GM19467 (cell line): ENCODE measurements at regions not wholly inside any gene's neighbourhood (a gene's known extent, or its start where the extent isn't known, plus 50 kb on each side); places are given as distances from the start of the nearest gene placed in this dataset.

Source experiments
- ATAC-seq: cut with Tn5 transposase; IDR thresholded peaks from one replicate; pipeline ENCODE4 v1.9.1; 2021; ENCODE audit warnings: mild to moderate bottlenecking, moderate library complexity; ENCODE audit not compliant: unreplicated experiment

DNA sequence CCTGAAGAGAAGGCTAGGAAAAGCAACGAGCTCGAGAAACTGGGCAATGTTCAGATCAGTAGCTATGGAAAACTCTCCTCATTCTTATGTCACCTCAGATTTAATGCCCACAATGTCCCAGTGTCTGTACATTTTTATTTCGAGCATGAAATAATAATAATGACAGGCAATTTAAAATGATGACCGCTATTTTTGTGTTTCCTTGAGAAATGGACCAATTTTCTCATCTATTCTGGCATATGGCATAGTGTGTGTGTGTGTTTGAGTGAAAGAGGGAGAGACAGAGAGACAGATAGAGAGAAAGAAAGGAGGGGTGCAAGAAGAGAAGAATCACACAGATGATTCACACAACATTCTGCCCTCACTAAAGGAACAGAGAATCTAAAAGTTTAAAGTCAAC is 119.1 kb upstream of the C1orf21 start:
- ATAC-seq = no peak

DNA sequence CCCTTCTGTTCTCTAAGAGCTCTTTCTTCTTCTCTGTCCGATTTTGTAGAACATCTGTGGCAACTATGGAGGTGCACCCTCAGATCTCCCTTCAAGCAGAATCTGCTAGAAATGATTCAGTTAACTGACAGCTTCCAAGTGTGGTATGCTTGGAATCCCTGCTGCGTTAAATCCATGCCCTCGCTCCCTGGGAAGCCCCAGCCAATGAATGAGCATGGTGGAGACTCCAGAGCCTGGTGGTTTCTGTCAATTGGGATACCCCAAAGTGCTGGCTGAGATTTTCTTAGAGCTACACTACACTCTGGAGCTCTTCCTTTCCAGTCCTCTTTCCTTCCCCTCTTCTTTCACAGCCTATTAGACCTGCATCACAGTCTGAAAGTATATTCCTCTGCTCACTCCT is 116.3 kb upstream of the C1orf21 start:
- ATAC-seq = no peak

- ATAC-seq = no peak
These were observed 114.5 kb upstream of the C1orf21 start for GRCh38 chr1:184272175-184272866.

GRCh38 chr1:184276416-184276815 is 110.4 kb upstream of the C1orf21 start:
- ATAC-seq = no peak

- ATAC-seq = no peak
These were observed 106.8 kb upstream of the C1orf21 start for GRCh38 chr1:184279911-184280458.

DNA sequence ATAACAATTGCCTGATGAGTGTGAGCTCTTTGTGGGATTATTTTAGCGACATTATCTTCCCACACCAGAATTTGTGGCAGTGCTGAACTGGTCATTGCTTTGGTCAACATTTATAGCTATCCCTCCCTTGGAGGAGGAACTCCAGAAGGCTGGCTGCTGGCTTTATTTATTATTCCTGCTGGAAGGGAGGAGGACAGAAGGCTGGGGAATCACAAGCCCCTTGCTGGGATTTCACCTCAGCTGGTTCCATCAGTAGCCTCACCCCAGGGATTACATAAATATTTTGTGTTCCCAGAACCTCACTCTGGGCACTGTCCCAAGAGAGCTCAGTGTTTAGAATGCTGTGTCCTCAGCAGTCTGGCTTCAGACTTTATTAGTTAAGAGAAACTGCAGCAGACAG is 102.8 kb upstream of the C1orf21 start:
- no peak for ATAC-seq

DNA sequence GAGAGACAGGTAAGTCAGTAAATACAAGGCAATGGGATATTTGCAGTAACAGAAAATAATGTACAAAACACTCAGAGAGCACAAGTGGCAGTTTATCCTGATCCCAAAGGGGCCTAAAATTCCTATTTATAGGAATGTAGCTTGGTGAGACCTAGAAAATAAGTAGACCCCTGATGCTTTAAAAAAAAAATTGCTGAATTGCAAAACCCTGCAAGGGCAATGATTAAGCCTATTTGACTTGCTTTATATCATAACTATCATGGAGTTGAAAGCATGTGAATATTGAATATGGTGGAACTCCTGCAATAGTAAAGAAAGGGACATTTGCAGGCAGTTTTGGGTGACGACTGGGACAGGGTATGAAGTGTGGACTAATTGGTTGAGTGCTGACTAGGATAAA is 101.9 kb upstream of the C1orf21 start:
- ATAC-seq = no peak

- ATAC-seq = no peak
These were observed 101.3 kb upstream of the C1orf21 start for GRCh38 chr1:184285401-184286087.

DNA sequence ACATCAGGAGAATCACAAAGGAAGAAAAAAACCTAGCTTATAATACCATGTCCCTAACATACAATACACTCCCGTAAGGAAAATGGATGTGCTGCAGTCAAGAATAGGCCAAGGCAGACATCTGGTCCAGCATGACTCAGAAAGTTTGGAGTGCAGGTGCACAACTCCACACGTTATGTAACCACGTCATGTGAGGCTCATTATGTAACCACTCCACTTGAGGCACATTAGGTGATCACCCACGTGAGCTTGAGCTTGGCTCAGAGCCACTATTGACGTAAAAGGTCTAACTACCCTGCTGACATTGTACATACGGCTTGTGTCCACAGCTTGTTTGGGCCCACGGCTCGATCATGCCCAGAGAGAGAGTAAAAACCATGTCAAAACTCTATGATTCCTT is 99.8 kb upstream of the C1orf21 start:
- ATAC-seq = no peak

- no peak for ATAC-seq
These were observed 96.8 kb upstream of the C1orf21 start for GRCh38 chr1:184289825-184290550.

DNA sequence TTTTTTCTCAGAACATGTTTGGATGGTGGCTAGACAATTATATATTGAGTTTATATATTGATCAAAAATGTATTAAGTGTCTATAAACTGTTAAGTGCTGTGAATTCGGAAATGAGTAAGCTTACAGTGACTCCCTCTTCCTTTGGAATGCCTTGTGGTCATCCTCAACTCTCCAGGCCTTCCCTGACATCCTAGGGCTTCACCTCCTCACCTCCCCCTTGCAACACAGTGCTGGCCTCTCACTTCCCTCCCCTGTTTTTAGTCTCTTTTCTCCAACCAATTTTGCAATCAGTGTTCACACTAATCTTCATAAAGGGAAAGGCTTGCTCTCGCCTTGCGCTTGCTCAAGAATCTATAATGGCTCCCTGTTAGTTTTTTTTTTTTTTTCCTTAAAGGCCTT is 95.1 kb upstream of the C1orf21 start:
- ATAC-seq = no peak

DNA sequence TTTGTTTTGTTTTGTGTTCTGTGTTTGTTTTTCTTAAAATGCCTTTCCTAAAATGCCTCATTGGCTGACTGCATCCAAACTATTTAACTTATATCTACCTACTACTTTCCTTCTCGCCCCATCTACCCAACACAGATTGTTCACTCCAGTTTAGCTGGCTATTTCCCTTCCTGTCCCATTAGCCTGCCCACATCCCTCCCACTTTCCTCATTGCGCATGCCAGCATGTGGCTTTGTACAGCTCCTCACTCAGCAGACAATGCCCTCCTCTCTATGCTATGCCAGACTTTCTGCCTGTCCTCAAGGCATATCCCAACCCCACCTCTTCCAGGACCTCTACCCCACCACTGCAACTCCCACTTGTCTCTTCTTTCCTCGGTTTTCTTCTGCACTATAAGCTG is 94.7 kb upstream of the C1orf21 start:
- no peak for ATAC-seq

DNA sequence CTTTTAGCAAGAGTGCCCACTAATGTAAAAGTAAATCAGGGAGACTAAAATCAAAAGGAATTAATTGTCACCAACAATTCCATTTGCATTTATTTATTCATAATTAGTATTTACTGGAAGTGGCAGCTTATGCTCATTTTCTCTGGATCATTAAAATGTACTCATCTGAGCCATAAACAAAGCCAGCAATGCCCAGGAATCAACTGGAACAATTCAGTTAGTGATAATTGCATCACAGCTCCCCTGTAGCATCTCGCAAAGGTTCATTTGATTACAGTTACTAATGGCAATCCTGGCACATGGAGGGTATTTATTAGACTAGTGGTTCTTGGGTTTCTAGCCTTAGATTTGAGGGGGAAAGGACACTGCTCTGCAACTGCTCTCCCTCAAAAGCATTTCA is 92.7 kb upstream of the C1orf21 start:
- ATAC-seq = no peak

DNA sequence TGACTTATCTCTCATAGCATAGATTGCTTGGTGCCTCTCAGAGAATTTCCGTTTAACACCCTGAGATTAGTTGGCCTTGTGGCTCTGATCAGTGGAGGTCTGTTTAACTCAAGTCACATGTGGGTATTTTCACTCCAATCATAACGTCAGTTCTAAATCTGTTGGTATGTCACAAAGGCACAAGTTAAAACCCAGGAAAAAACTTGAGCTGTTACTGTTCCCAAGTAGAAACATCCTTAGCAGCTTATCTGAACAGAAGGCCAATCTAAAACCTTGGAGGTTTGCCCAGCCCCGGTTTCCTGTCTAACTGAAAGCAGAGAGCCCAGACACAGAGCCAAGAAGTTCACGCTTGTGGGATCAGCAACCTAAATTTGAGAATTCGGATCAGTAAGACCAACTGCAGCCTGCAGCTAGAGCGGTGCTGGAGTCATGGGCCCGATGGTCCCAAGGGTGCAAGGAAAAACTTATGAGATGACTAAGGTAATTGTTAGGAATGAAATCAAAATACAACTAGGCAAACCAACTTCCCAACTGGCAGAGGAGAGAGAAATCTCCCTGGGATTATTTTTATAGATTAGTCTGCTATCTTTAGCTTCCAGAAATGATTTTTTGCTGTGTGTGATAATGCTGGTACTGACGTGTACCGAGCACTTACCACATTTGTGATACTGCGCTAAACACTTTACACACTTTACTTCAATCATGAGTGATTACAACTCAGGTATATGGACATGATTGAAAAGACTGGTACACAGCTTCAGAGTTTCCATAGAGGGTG is 90.2 kb upstream of the C1orf21 start:
- ATAC-seq = no peak

DNA sequence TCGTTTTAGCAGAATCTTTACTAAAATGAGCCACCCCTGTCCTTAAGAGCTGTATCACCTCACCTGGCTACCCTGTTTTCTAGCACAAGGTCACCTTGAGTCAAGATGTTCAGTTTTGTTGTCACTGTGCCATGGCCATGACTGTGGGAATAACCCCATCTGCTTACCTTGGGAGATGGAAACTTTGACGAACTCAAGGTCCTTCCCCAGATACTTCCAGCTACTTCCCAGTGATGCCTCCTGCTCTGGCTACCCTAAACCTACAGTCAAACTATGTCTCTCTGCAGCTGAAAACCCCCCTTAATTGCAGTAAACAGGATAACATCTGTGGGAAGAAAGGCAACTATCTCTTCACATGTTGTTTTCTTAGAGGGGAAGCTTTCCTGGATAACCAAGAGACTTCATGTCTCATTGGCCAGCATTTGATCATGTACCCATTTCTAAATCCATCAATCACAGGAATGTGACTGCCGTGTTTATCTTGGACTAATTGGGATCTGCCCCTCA is 89.5 kb upstream of the C1orf21 start:
- ATAC-seq = no peak

GRCh38 chr1:184298440-184299405 is 88.1 kb upstream of the C1orf21 start:
- ATAC-seq = no peak

DNA sequence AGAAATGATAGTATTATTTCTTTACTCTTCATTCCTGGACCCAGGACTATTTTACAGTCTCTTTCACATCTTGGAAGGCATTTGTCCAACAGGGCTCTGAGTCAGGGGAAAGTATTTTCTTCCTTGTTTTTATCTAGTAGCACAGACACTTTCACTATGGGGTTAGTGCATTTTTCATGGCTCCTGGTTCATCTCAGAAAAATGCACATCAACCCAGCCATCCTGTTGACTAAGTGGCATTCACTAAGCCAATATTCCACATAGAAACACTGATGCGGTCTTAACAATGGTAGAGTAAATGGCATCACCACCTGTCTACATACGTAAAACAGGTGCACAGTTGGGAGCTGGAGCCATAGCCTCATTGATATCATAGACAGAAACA is 87.4 kb upstream of the C1orf21 start:
- no peak for ATAC-seq

GRCh38 chr1:184299796-184300195 is 87.0 kb upstream of the C1orf21 start:
- ATAC-seq = no peak

DNA sequence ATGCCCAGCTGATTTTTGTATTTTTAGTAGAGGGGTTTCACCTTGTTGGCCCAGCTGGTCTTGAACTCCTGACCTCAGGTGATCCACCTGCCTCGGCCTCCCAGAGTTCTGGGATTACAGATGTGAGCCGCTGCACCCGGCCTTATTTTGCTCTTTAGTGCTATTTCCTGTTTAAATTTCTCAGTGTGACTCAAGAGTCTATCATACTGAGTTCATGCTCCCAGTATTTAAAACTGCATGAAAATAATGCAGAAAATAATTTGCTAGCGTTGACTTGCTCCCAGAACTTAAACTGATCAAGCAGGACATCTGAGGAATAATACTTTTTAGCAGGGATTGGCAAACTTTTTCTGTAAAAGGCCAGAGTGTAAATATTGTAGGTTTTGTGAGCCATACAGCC is 86.4 kb upstream of the C1orf21 start:
- no peak for ATAC-seq

DNA sequence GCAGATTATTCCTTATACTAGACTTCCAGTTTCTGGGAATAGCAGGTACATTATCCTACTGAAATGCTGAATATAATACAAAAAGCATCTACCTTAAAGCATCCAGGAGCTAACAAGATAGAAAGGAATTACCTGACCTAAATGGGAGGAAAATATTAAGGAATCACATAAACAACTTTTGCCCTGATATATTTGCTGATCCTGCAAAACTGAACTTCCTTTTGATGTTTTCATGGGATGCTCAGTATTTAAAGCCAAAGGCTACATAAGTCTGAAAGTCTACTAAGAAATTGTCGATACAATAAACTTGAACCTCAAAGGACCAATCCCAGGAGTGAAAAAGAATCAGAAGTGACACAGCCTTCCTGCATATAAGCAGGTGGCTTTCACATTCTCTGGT is 85.6 kb upstream of the C1orf21 start:
- no peak for ATAC-seq
